CD14-positive monocyte (primary cell): ENCODE measurements at regions not wholly inside any gene's neighbourhood (a gene's known extent, or its start where the extent isn't known, plus 50 kb on each side); places are given as distances from the start of the nearest gene placed in this dataset.

Experiments used
- DNase-seq, 3 donors: peaks; one replicate each; pipeline ENCODE4 v3.0.0-alpha.2; 2011 to 2022
- H2AFZ ChIP-seq: 2 replicates; pipeline ENCODE4 v1.6.0; 2012; ENCODE audit warnings: mild to moderate bottlenecking, low read depth, low read length, inconsistent platforms; ENCODE audit not compliant: insufficient read depth, poor library complexity, severe bottlenecking
- H3K27ac ChIP-seq, 2 donors: 1 replicate in 1 of 2; 2 replicates in 1 of 2; pipeline ENCODE4 v1.5.1; 2012 to 2013; ENCODE audit warnings: low read length in 2 of 2, control low read depth in 1 of 2, inconsistent platforms in 1 of 2, low read depth in 1 of 2, mild to moderate bottlenecking in 1 of 2
- H3K27me3 ChIP-seq, 2 donors: one replicate each; pipeline versions ENCODE4 v1.6.0 to v1.6.1; 2011 to 2013; ENCODE audit warnings: low read length in 2 of 2; ENCODE audit not compliant: control insufficient read depth in 2 of 2, insufficient read depth in 2 of 2
- H3K36me3 ChIP-seq, 2 donors: replicated peaks in 1 of 2; 1 replicate in 1 of 2; 2 replicates in 1 of 2; pipeline versions ENCODE4 v1.5.1 to v1.6.1; 2012 to 2013; ENCODE audit warnings: low read length in 2 of 2, control low read depth in 1 of 2, inconsistent platforms in 1 of 2, mild to moderate bottlenecking in 1 of 2; ENCODE audit not compliant: insufficient read depth in 2 of 2, control insufficient read depth in 1 of 2
- H3K4me1 ChIP-seq, 2 donors: 1 replicate in 1 of 2; 2 replicates in 1 of 2; pipeline versions ENCODE4 v1.5.1 to v1.6.1; 2012 to 2013; ENCODE audit warnings: low read length in 2 of 2, control low read depth in 1 of 2, inconsistent platforms in 1 of 2, mild to moderate bottlenecking in 1 of 2, moderate library complexity in 1 of 2; ENCODE audit not compliant: insufficient read depth in 2 of 2, control insufficient read depth in 1 of 2
- H3K4me2 ChIP-seq: replicated peaks from 2 replicates; pipeline ENCODE3; 2012; ENCODE audit warnings: low read length, moderate library complexity, mild to moderate bottlenecking; ENCODE audit not compliant: poor library complexity, severe bottlenecking; ENCODE audit errors: extremely low read depth
- H3K4me3 ChIP-seq, 3 experiments: fragments of 200-600 bp in 1 of 3; sonication (generic) in 1 of 3; replicated peaks in 1 of 3; 1 replicate in 2 of 3; 2 replicates in 1 of 3; pipeline ENCODE4 v1.5.1; 2011 to 2013; ENCODE audit warnings: low read length in 3 of 3, mild to moderate bottlenecking in 3 of 3, control low read depth in 2 of 3, low read depth in 2 of 3, inconsistent platforms in 1 of 3, moderate library complexity in 1 of 3
- H3K79me2 ChIP-seq: 2 replicates; pipeline ENCODE4 v1.6.0; 2012; ENCODE audit warnings: mild to moderate bottlenecking, control low read depth, inconsistent platforms, low read length, moderate library complexity; ENCODE audit not compliant: insufficient read depth
- H3K9ac ChIP-seq: 2 replicates; pipeline ENCODE4 v1.6.0; 2017; ENCODE audit warnings: low read length, mild to moderate bottlenecking; ENCODE audit not compliant: insufficient read depth, poor library complexity, severe bottlenecking
- H3K9me3 ChIP-seq, 2 donors: replicated peaks in 1 of 2; 1 replicate in 1 of 2; 2 replicates in 1 of 2; pipeline versions ENCODE4 v1.5.1 to v1.6.1; 2012 to 2013; ENCODE audit warnings: low read length in 2 of 2, control low read depth in 1 of 2; ENCODE audit not compliant: control insufficient read depth in 1 of 2, insufficient read depth in 1 of 2
- H4K20me1 ChIP-seq: 2 replicates; pipeline ENCODE4 v1.6.0; 2012; ENCODE audit warnings: mild to moderate bottlenecking, low read length, control low read depth, moderate library complexity; ENCODE audit not compliant: insufficient read depth
- H3K27ac Mint-ChIP-seq, 7 donors: one replicate each; pipeline ENCODE4 v1.8.0; 2020; ENCODE audit warnings: mild to moderate bottlenecking in 7 of 7, mixed read lengths in 7 of 7, moderate library complexity in 6 of 7, inconsistent platforms in 2 of 7
- H3K27me3 Mint-ChIP-seq, 3 donors: one replicate each; pipeline ENCODE4 v1.8.0; 2021 to 2022; ENCODE audit warnings: low read depth in 3 of 3, mild to moderate bottlenecking in 3 of 3, mixed read lengths in 3 of 3, moderate library complexity in 3 of 3, inconsistent platforms in 1 of 3
- H3K36me3 Mint-ChIP-seq, 2 donors: one replicate each; pipeline ENCODE4 v1.8.0; 2020; ENCODE audit warnings: mixed read lengths in 2 of 2, inconsistent platforms in 1 of 2, mild to moderate bottlenecking in 1 of 2
- H3K4me1 Mint-ChIP-seq: one replicate; pipeline ENCODE4 v1.8.0; 2020; ENCODE audit warnings: mild to moderate bottlenecking, mixed read lengths
- H3K4me3 Mint-ChIP-seq, 2 donors: one replicate each; pipeline ENCODE4 v1.8.0; 2020; ENCODE audit warnings: mild to moderate bottlenecking in 2 of 2, mixed read lengths in 2 of 2, moderate library complexity in 1 of 2
- H3K9me3 Mint-ChIP-seq, 7 donors: one replicate each; pipeline ENCODE4 v1.8.0; 2020 to 2022; ENCODE audit warnings: mixed read lengths in 7 of 7, mild to moderate bottlenecking in 6 of 7, moderate library complexity in 6 of 7, inconsistent platforms in 2 of 7
- WGBS: methylation state at CpG from one replicate; pipeline ENCODE4 v1.1.5; 2013; ENCODE audit warnings: missing lambda C conversion rate; ENCODE audit not compliant: insufficient coverage; 5-methylcytosine and 5-hydroxymethylcytosine counted together
- intact Hi-C, 2 donors: fragments of 100-400 bp; cut with micrococcal nuclease; formaldehyde crosslinking; loops; one replicate each; pipeline versions ENCODE4 v1.15.0 to v1.15.1; 2023
- TF ChIP-seq, protein P1 (sequence below): fragments of 200-600 bp; IDR thresholded peaks from one replicate; pipeline ENCODE4 v1.8.0; 2022; ENCODE audit warnings: antibody characterized with exemption, mild to moderate bottlenecking

DNA sequence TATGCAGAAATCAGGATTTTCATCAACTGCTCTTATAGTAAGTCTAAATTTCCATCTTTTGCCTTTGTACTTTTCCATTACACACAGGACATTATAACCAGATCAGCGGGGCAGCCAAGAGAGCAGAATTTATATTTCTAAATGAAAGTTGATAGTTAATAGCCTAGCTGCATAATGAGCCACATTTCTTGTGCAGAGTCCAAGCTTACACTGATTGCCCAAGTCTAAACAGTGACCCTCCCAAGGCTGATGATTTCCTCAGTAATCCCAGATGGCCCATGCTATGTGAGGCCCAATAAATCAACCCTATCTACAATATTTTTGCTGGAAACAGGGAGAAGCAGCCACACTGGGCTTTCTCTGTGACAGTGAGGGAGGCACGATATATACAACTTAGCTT, 475.8 kb upstream of the KCNMB2 start:
- Histone ChIP-seq H3K4me3 (no peak overlapping the region), H3K4me2 (no peak overlapping the region), H3K79me2 (no peaks in the 10 kb centered on the region), H3K9me3 (no peaks in the 10 kb centered on the region), H3K4me1 (no peaks in the 10 kb centered on the region), H3K9ac (no peak overlapping the region), H4K20me1 (no peaks in the 10 kb centered on the region), H3K27ac (no peak overlapping the region), H2AFZ (no peak overlapping the region), H3K36me3 (no peaks in the 10 kb centered on the region), H3K27me3 (no peaks in the 10 kb centered on the region)
- intact Hi-C loops = no loop called here
- Mint-ChIP-seq H3K4me1 (peaks cover 6% of the 10 kb centered on the region), H3K36me3 (no peaks in the 10 kb centered on the region), H3K27me3 (peaks cover 0 to 2% (median 0%) of the 10 kb centered on the region in 3 donors), H3K27ac (no peak overlapping the region), H3K4me3 (no peak overlapping the region), H3K9me3 (peaks cover 0 to 3% (median 0%) of the 10 kb centered on the region in 7 donors)
- TF ChIP-seq, protein P1, sequence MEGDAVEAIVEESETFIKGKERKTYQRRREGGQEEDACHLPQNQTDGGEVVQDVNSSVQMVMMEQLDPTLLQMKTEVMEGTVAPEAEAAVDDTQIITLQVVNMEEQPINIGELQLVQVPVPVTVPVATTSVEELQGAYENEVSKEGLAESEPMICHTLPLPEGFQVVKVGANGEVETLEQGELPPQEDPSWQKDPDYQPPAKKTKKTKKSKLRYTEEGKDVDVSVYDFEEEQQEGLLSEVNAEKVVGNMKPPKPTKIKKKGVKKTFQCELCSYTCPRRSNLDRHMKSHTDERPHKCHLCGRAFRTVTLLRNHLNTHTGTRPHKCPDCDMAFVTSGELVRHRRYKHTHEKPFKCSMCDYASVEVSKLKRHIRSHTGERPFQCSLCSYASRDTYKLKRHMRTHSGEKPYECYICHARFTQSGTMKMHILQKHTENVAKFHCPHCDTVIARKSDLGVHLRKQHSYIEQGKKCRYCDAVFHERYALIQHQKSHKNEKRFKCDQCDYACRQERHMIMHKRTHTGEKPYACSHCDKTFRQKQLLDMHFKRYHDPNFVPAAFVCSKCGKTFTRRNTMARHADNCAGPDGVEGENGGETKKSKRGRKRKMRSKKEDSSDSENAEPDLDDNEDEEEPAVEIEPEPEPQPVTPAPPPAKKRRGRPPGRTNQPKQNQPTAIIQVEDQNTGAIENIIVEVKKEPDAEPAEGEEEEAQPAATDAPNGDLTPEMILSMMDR = no peak
- no CpG with 5 or more reads among the region's 2 CpGs for WGBS
- DNase-seq = no peak

DNA sequence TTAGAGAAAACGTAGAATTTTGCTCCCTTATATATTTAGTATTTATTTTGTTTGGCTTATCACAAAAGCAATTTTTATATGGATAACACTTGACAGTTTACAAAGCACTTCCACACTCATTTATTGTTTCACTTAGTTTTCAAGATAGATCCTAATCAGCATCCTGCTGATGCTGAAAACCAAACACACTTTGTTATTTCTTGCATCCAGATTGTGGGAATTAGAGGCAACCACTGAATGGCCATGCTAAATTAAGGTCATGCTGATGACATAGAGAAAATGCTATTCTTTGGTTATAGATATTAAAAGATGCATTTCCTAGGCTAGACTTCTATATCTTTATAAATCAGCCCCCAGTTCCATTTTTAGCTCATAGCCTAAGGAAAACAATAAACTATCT, 474.1 kb upstream of the KCNMB2 start:
- intact Hi-C loops = no loop called here

More for the DNA sequence above, 474.1 kb upstream of the KCNMB2 start:
- no CpG with 5 or more reads among the region's 1 CpG for WGBS
- no peaks in the 10 kb centered on the region for H3K4me1 ChIP-seq
- Mint-ChIP-seq H3K27ac (no peak overlapping the region), H3K27me3 (peaks cover 0 to 2% (median 0%) of the 10 kb centered on the region in 3 donors), H3K9me3 (peaks cover 0 to 9% (median 0%) of the 10 kb centered on the region in 7 donors), H3K36me3 (no peaks in the 10 kb centered on the region), H3K4me1 (peaks cover 6% of the 10 kb centered on the region), H3K4me3 (no peak overlapping the region)
- H2AFZ ChIP-seq = no peak overlapping the region
- no peaks in the 10 kb centered on the region for H3K36me3 ChIP-seq
- TF ChIP-seq, protein P1 = no peak
- H3K27me3 ChIP-seq = no peaks in the 10 kb centered on the region
- no peaks in the 10 kb centered on the region for H4K20me1 ChIP-seq
- H3K4me3 ChIP-seq = no peak overlapping the region
- no peak overlapping the region for H3K9ac ChIP-seq
- no peak overlapping the region for H3K4me2 ChIP-seq
- H3K27ac ChIP-seq = no peak overlapping the region
- DNase-seq = no peak
- H3K79me2 ChIP-seq = no peaks in the 10 kb centered on the region
- H3K9me3 ChIP-seq = no peaks in the 10 kb centered on the region
